A549 (cell line): ENCODE measurements at regions not wholly inside any gene's neighbourhood (a gene's known extent, or its start where the extent isn't known, plus 50 kb on each side); places are given as distances from the start of the nearest gene placed in this dataset.

Source experiments
- ATAC-seq, 2 experiments: fragments of 200-7000 bp in 1 of 2; fragments of >200 bp in 1 of 2; cut with Nextera tagmentation in 1 of 2; cut with Tn5 transposase in 1 of 2; 3 replicates each; pipeline versions ENCODE4 v1.8.0 to v1.9.1; 2018 to 2020; ENCODE audit warnings: mild to moderate bottlenecking in 1 of 2, moderate library complexity in 1 of 2
- CTCF ChIA-PET: fragments of 300-600 bp; sonication (Branson Sonifier 250); formaldehyde crosslinking; extraction: SDS; loops from one replicate; lab custom pipeline; 2021; ENCODE audit warnings: antibody characterized with exemption, inconsistent platforms; lab: Yijun Ruan, JAX
- POLR2A ChIA-PET: fragments of 350-600 bp; formaldehyde crosslinking; extraction: SDS; loops from one replicate; lab custom pipeline; 2021; ENCODE audit warnings: antibody characterized with exemption, inconsistent platforms; lab: Yijun Ruan, JAX
- DNase-seq, 2 experiments: peaks; one replicate each; pipeline versions ENCODE4 v3.0.0 to v3.0.0-alpha.2; 2011 to 2016; ENCODE audit warnings: low read depth in 1 of 2, low spot score in 1 of 2
- FAIRE-seq: peaks from 2 replicates; lab custom pipeline; 2011; peaks lifted over from hg19 to GRCh38; lab: Jason Lieb, UNC
- H3K27ac ChIP-seq, 2 experiments: fragments of >200 bp; sonication (Bioruptor Twin); formaldehyde crosslinking; 3 replicates each; pipeline ENCODE4 v1.5.1; 2016 to 2017
- H3K4me1 ChIP-seq: fragments of >200 bp; sonication (Bioruptor Twin); formaldehyde crosslinking; 3 replicates; pipeline ENCODE4 v1.6.1; 2016
- H3K4me2 ChIP-seq: fragments of >200 bp; sonication (Bioruptor Twin); formaldehyde crosslinking; 3 replicates; pipeline ENCODE4 v1.6.1; 2016
- H3K4me3 ChIP-seq: fragments of >200 bp; sonication (Bioruptor Twin); formaldehyde crosslinking; 3 replicates; pipeline ENCODE4 v1.5.1; 2016
- H3K9me3 ChIP-seq: fragments of >200 bp; sonication (Bioruptor Twin); formaldehyde crosslinking; 3 replicates; pipeline ENCODE4 v1.6.1; 2016
- ATOH8 ChIP-seq: fragments of 250-450 bp; sonication (Bioruptor Pico); IDR thresholded peaks from 2 replicates; pipeline ENCODE4 v1.5.0; 2020; ENCODE audit warnings: low read depth, mild to moderate bottlenecking, moderate library complexity
- BHLHE40 ChIP-seq: IDR thresholded peaks from 2 replicates; pipeline ENCODE4 v1.6.1; 2012; ENCODE audit warnings: low read depth, low read length, inconsistent platforms
- CHD4 ChIP-seq: fragments of 200-600 bp; sonication (generic); IDR thresholded peaks from 2 replicates; pipeline ENCODE4 v1.6.1; 2016; ENCODE audit warnings: antibody characterized with exemption, mild to moderate bottlenecking, borderline replicate concordance
- E2F6 ChIP-seq: IDR thresholded peaks from 2 replicates; pipeline ENCODE4 v1.6.1; 2012; ENCODE audit warnings: low read depth, borderline replicate concordance
- EHMT2 ChIP-seq: fragments of 200-600 bp; sonication (generic); IDR thresholded peaks from 2 replicates; pipeline ENCODE4 v1.6.1; 2016; ENCODE audit warnings: antibody characterized with exemption, low read depth, mild to moderate bottlenecking, moderate library complexity
- ESRRA ChIP-seq: fragments of 150-350 bp; IDR thresholded peaks from 2 replicates; pipeline ENCODE4 v1.6.1; 2014; ENCODE audit warnings: mild to moderate bottlenecking, low read length, borderline replicate concordance
- FOXS1 ChIP-seq: fragments of 250-450 bp; sonication (Bioruptor Pico); IDR thresholded peaks from 2 replicates; pipeline ENCODE4 v1.5.0; 2020; ENCODE audit warnings: mild to moderate bottlenecking, moderate library complexity
- GATA3 ChIP-seq: IDR thresholded peaks from 2 replicates; pipeline ENCODE4 v1.6.1; 2012; ENCODE audit warnings: borderline replicate concordance
- JUNB ChIP-seq: fragments of >200 bp; sonication (Bioruptor Twin); formaldehyde crosslinking; IDR thresholded peaks from 2 replicates; pipeline ENCODE4 v1.6.1; 2016
- KDM1A ChIP-seq: fragments of 200-600 bp; sonication (generic); IDR thresholded peaks from 2 replicates; pipeline ENCODE4 v1.6.1; 2016; ENCODE audit warnings: low read depth, mild to moderate bottlenecking
- MAFK ChIP-seq: fragments of 450-650 bp; IDR thresholded peaks from 2 replicates; pipeline ENCODE4 v1.6.1; 2014; ENCODE audit not compliant: partially characterized antibody
- MAX ChIP-seq: IDR thresholded peaks from 2 replicates; pipeline ENCODE4 v1.6.1; 2012
- POLR2A ChIP-seq: IDR thresholded peaks from 2 replicates; pipeline ENCODE4 v1.6.1; 2012; ENCODE audit warnings: mild to moderate bottlenecking, low read length
- POLR2AphosphoS2 ChIP-seq: conservative IDR thresholded peaks from 2 replicates; pipeline ENCODE4 v1.6.1; 2012; ENCODE audit warnings: low read length, improper control_type of control experiment, inconsistent platforms
- SMC3 ChIP-seq: fragments of >200 bp; sonication (Bioruptor Twin); formaldehyde crosslinking; IDR thresholded peaks from 3 replicates; pipeline ENCODE4 v1.6.1; 2018; ENCODE audit warnings: inconsistent platforms
- SREBF2 ChIP-seq: fragments of 450-650 bp; IDR thresholded peaks from 2 replicates; pipeline ENCODE4 v1.6.1; 2014; ENCODE audit warnings: mild to moderate bottlenecking, moderate library complexity
- USF2 ChIP-seq: fragments of 450-650 bp; IDR thresholded peaks from 2 replicates; pipeline ENCODE4 v1.6.1; 2014; ENCODE audit warnings: antibody characterized with exemption
- ZC3H11A ChIP-seq: fragments of 450-650 bp; IDR thresholded peaks from 2 replicates; pipeline ENCODE4 v1.6.1; 2014; ENCODE audit warnings: antibody characterized with exemption, mild to moderate bottlenecking
- ZFP36 ChIP-seq: fragments of 450-650 bp; IDR thresholded peaks from 2 replicates; pipeline ENCODE4 v1.6.1; 2014; ENCODE audit warnings: borderline replicate concordance; ENCODE audit not compliant: partially characterized antibody
- ZNF302 ChIP-seq: fragments of 250-450 bp; sonication (Bioruptor Pico); IDR thresholded peaks from 2 replicates; pipeline ENCODE4 v1.9.0; 2021; ENCODE audit warnings: inconsistent platforms, mild to moderate bottlenecking, moderate library complexity
- WGBS: methylation state at CpG from one replicate; pipeline ENCODE4 v1.1.6; 2017; ENCODE audit errors: missing lambda C conversion rate; 5-methylcytosine and 5-hydroxymethylcytosine counted together
- TF ChIP-seq, protein P1 (sequence below): fragments of 150-350 bp; IDR thresholded peaks from 2 replicates; pipeline ENCODE4 v1.6.1; 2014; ENCODE audit warnings: low read depth, mild to moderate bottlenecking, low read length
- TF ChIP-seq, protein P2 (sequence below): fragments of >200 bp; sonication (Bioruptor Twin); formaldehyde crosslinking; IDR thresholded peaks from 3 replicates; pipeline ENCODE4 v1.6.1; 2016

DNA sequence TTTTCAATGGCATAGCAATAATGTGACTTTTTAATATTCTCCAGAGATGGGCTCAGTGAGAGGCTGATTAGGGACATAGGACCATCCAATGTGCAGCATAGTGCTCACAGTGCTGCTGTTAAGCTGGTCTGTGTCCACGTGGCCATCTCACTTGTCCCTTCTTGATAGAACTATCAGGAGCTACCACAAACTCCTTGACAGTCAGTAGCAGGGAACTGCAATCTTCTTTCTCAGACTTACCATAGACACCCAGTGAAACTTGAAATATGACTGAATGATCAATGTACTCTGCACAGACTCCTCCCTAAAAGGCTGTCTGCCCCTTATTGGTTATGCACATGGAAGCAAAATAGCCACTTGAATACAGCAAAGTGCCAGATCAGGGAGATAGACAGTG, 64.5 kb upstream of the WARS2 start:
- ATAC-seq = no peak
- no peak for FAIRE-seq
- ChIA-PET CTCF (no interaction called here), POLR2A (no interaction called here)
- 30% methylated on average over 1 of the region's 1 CpG for WGBS
- Histone ChIP-seq H3K9me3 (no peaks in the 10 kb centered on the region), H3K27ac (no peak overlapping the region), H3K4me3 (no peak overlapping the region), H3K4me2 (no peak overlapping the region), H3K4me1 (no peaks in the 10 kb centered on the region)
- TF ChIP-seq ZFP36 (no peak), BHLHE40 (no peak), POLR2AphosphoS2 (no peak), MAX (no peak), GATA3 (no peak), FOXS1 (CRISPR knock-in tag) (no peak)
- TF ChIP-seq, protein P1, sequence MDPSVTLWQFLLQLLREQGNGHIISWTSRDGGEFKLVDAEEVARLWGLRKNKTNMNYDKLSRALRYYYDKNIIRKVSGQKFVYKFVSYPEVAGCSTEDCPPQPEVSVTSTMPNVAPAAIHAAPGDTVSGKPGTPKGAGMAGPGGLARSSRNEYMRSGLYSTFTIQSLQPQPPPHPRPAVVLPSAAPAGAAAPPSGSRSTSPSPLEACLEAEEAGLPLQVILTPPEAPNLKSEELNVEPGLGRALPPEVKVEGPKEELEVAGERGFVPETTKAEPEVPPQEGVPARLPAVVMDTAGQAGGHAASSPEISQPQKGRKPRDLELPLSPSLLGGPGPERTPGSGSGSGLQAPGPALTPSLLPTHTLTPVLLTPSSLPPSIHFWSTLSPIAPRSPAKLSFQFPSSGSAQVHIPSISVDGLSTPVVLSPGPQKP = no peak
- no peak for DNase-seq

GRCh38 chr1:119209061-119209460, 68.6 kb upstream of the WARS2 start:
- no peak overlapping the region for H3K27ac ChIP-seq
- no peak for FAIRE-seq
- no peak overlapping the region for H3K4me3 ChIP-seq
- no peak for ATAC-seq
- 89% methylated on average over 5 of the region's 5 CpGs for WGBS
- TF ChIP-seq ATOH8 (CRISPR knock-in tag) (no peak), ESRRA (no peak), EHMT2 (no peak), USF2 (no peak), SMC3 (no peak)
- DNase-seq = no peak
- ChIA-PET POLR2A (no interaction called here), CTCF (no interaction called here)
- no peak overlapping the region for H3K4me2 ChIP-seq
- no peaks in the 10 kb centered on the region for H3K9me3 ChIP-seq
- H3K4me1 ChIP-seq = no peaks in the 10 kb centered on the region

GRCh38 chr1:119209596-119210295, 69.3 kb upstream of the WARS2 start:
- DNase-seq = no peak
- Histone ChIP-seq H3K4me3 (no peak overlapping the region), H3K4me1 (no peaks in the 10 kb centered on the region), H3K27ac (no peak overlapping the region), H3K4me2 (no peak overlapping the region), H3K9me3 (no peaks in the 10 kb centered on the region)
- FAIRE-seq = no peak
- 44% methylated on average over 1 of the region's 1 CpG for WGBS
- TF ChIP-seq, protein P2, sequence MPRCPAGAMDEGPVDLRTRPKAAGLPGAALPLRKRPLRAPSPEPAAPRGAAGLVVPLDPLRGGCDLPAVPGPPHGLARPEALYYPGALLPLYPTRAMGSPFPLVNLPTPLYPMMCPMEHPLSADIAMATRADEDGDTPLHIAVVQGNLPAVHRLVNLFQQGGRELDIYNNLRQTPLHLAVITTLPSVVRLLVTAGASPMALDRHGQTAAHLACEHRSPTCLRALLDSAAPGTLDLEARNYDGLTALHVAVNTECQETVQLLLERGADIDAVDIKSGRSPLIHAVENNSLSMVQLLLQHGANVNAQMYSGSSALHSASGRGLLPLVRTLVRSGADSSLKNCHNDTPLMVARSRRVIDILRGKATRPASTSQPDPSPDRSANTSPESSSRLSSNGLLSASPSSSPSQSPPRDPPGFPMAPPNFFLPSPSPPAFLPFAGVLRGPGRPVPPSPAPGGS = no peak
- TF ChIP-seq ATOH8 (CRISPR knock-in tag) = no peak
- no peak for TF ChIP-seq CHD4
- TF ChIP-seq MAFK = no peak
- no peak for TF ChIP-seq KDM1A
- TF ChIP-seq SREBF2 = no peak
- no peak for TF ChIP-seq ZC3H11A
- TF ChIP-seq POLR2A = no peak
- no peak for TF ChIP-seq JUNB
- TF ChIP-seq E2F6 = no peak
- TF ChIP-seq ZNF302 (CRISPR knock-in tag) = no peak
- ChIA-PET POLR2A (no interaction called here), CTCF (no interaction called here)
- no peak for ATAC-seq
